ENCODE measurements at regions not wholly inside any gene's neighbourhood (a gene's known extent, or its start where the extent isn't known, plus 50 kb on each side); places are given as distances from the start of the nearest gene placed in this dataset.

DNA sequence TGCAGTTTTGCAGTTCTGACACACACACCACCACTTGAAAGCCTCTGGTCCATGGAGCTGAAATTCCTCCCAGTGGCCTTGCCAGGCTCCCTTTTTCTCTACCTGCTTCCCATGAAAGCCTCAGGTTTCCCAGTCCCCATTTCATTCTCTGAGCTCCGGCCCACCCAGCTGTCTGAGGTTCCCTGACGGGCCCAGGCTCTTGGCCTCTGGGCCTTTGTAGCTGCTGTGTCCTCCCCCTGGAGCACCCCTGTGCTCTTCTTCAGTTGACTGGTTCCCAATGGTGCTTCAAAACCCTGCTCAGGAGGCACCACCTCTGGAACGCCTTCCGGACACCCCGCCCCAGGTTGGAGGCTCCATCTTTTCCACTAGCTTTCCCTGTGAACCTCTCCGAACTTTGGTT lies 155.9 kb upstream of the SHB start:
- DNase-seq: peak; percentile 48

- DNase-seq: no peak
Measured at GRCh38 chr9:38216572-38216971, 147.5 kb upstream of the SHB start.

DNA sequence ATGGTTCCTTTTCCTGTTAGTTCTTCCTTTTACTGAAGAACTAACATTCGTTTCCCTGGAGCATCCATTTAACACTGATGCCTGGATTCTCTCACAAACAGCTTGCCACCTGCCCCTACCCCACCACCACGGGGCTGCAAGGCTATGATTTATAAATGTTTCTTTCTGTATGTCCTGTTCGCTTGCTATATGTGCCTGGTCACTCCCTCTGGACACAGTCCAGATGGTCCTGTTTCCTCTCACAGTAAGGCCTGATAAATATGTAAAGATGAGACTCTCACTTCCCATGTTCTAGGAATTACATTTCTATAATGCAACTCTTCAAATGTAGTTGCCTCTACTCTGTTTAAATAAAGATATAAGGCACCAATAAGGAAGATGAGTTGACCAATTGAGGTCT lies 146.4 kb upstream of the SHB start:
- DNase-seq: peak; percentile 14

DNA sequence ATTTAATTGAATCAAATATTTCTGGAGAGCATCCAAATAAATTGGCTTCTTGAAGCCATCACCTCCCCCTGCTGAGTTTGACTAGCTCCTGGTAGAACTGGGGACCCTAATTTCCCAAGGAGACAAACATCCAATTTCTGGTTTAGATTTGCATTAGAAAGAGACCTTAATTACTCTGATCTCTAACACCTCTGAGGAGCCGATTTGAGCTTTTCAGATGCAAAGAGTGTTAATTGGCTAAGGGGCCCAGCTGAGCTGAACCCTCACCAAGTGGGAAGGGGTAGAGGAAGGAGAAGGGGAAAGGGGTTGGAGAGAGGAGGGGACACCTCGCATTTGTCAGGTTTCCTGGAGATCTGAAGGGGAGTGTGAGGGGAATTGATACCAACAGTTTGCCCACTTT lies 145.4 kb upstream of the SHB start:
- no peak for DNase-seq

- DNase-seq: peak; percentile 44
Measured at GRCh38 chr9:38213631-38214299, 144.7 kb upstream of the SHB start.

- DNase-seq: no peak
Measured at GRCh38 chr9:38212016-38212415, 143.0 kb upstream of the SHB start.

- DNase-seq: no peak
Measured at GRCh38 chr9:38211002-38211401, 142.0 kb upstream of the SHB start.

- no peak for DNase-seq
Measured at GRCh38 chr9:38208206-38208901, 139.3 kb upstream of the SHB start.

GRCh38 chr9:38207247-38207778 lies 138.3 kb upstream of the SHB start:
- DNase-seq: no peak

DNA sequence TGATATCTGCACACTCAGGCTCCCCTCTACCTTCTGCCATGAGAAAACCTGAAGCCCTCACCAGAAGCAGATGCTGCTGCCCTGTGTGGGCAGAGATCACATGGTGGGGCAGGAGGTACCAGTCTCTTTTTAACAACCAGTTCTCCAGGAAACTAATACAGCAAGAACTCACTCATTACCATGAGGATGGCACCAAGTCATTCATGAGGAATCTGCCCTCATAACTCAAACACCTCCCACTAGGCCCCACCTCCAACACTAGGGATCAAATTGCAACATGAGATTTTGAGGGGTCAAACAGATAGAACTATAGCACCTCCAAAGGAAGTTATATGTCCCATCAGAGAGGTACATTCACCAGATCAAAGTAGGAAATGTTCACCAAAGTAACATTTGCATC lies 136.3 kb upstream of the SHB start:
- DNase-seq: no peak

DNA sequence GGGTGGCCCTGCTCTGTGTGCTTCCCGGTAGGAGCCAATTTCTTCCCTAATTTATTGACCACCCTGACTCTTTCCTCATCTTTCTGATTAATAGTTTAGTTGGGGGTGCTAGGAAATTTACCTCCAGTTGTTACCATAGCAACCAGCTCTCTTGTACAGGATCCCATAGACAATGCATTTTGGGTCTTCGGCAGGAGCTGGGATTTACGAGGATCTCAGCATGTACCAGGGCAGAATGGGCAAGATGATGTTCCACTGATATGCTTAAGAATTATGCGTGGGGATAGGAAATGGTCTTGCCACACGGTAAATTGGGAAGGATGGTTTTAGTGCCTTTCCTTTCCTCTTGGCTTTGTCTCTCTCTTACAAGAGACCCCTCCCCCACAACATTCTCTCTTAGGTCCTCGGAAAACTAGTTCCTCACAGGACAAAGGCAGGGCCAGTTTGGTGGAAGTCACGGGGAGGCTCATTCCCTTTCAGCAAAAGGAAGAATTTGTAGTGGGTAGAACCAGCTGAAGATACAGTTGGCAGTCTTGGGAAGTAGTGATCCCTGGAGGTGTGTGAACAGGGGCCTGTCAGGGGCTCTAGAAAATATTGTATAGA lies 133.4 kb upstream of the SHB start:
- no peak for DNase-seq

DNA sequence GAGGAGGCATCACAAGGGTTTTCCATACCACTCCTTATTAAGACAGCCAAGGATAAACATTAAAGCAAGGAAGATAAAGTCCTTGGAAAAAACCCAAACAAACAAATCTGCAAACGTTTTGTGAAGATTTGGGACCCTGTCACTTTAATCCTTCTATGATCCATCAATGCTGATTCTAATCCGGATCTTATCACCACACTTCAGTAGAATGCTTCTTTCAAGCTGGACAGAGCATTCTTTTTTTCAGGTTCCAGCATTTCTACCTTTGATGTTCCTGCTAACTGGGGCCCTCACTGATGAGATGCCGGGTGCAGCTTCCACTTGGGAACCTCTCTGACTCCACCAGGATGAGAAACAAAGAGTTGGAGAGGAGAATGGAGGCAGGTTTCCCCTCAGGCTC lies 132.8 kb upstream of the SHB start:
- DNase-seq: no peak

DNA sequence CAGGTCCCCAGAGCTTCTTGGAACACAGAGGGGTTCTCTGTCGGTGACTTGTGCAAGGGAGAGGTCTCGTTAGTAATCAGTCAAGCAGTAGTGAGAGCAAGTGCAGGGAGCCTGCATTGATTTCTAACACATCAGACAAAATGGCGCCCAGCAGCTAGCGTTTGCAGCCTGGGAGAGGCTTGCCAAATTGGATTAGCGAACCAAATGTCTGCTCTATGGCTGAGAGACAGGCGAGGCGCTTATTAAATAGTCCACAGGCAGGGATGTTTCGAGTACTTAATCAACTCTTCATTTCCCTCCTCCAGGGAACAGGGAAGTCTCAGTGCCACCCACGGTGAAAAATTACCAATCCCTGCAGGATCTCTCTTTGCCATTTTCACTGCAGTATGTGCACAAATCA lies 131.4 kb upstream of the SHB start:
- DNase-seq: no peak

DNA sequence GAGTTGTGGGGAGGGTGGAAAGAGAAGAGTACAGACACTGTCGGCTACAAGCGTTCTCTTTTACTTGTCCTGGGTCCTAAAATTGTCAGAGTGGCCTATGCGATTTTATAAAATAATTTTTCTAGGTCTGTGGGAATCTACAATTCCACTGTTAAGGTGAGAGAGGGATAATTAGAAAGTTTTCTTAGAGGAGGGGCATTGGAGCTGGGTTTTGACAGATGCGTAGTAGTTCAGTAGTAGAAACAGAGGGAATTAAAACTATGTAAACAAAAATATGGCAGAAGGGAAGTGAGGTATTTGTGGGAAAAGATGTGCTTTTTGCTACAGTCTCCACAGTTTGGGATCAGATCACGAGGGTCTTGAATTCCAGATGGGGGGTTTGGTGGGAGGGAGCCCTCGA lies 129.1 kb upstream of the SHB start:
- no peak for DNase-seq

- no peak for DNase-seq
Measured at GRCh38 chr9:38196714-38197113, 127.7 kb upstream of the SHB start.

DNA sequence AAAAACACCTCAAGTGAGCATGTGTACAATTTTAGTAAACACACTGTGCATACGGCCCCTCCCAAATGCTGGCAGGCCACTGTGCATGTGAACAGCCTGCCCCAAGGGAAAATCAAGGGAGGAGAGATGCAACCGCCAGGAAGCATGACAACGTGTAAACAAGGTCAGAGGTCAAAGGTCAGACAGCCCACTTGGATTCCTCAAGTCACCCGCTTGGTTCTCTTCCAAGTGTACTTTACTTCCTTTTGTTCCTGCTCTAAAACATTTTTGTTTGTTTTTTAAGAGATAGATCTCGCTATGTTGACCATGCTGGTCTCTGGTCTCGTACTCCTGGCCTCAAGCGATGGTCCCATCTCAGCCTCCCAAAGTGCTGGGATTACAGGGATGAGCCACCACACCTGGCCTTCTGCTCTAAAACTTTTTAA lies 126.7 kb upstream of the SHB start:
- DNase-seq: no peak

- no peak for DNase-seq
Measured at GRCh38 chr9:38194870-38195269, 125.8 kb upstream of the SHB start.

- no peak for DNase-seq
Measured at GRCh38 chr9:38192731-38193265, 123.8 kb upstream of the SHB start.

DNA sequence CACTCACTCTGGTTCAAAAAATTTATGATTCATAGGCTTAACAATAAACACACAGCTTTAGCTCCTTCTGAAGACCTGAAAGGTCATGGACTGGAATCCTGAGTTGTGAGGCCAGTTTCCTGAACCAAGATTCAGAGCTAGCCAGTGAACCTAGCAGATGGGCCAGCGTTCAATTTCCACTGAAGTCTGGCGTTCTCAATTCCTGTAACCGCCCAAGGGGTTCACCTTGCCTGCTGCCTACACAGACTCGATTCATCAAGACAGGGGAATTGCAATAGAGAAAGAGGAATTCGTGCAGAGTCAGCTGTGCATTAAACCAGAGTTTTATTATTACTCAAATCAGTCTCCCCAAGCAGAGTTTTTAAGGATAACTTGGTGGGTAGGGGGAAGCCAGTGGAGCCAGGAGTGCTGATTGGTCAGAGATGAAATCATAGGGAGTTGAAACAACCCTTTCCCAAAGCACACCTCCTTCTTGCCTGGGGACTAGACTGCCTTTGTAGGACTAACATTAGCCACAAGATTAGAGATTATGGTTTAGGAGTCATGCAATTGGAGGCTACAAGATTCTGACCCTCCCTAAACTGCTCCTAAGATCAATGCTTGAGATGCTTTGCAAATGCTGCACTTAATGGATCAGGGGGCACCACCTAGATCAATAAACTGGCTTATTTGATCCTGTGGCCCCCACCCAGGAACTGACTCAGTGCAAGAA lies 117.5 kb upstream of the SHB start:
- DNase-seq: no peak

DNA sequence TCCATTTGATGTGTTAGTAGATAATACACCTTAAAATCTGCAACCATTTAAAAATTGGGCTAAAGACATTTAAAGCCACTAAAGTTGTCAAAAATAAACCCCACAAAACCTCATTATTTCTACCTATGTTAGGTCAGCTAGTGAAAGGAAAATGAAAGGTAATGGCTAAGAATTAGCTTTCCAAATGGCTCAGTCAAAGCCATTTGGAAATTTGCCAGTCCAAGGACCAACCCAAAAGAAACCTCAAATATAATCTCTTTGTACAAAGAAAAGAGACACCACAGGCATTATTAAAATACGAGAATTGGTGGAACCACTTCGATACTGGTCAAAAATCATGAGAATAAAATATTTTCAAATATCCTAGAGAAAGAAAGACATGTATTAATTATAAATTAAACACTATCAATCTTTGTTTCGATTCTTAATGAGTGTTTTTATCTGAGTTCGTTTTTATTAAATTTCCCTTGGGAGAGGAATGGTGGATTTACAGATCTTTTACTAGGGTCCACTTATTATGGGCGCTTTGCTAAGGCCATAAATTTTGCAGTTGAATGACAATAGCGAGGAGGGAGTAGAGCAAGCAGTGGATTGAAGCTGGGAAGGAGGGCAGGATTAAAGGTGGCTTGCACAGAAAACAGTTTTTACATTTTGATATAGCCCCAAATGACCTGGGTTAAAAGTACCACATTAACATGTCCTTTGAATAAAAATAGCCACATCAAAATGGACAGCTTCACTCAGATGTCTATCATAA lies 116.8 kb upstream of the SHB start:
- no peak for DNase-seq

GRCh38 chr9:38183994-38184568 lies 115.1 kb upstream of the SHB start:
- DNase-seq: no peak

GRCh38 chr9:38182321-38182720 lies 113.3 kb upstream of the SHB start:
- no peak for DNase-seq

All from islet precursor cell (in vitro differentiated cells).